HG02642 (cell line): ENCODE measurements at regions not wholly inside any gene's neighbourhood (a gene's known extent, or its start where the extent isn't known, plus 50 kb on each side); places are given as distances from the start of the nearest gene placed in this dataset.
A peak's percentile ranks its signal among the peaks of the same experiment; 100 is the strongest.

Source experiments
- ATAC-seq: cut with Tn5 transposase; IDR thresholded peaks from one replicate; pipeline ENCODE4 v1.9.1; 2021; ENCODE audit warnings: mild to moderate bottlenecking; ENCODE audit not compliant: unreplicated experiment, poor library complexity

GRCh38 chr18:25962919-25963318 lies 127.5 kb downstream of the SS18 start:
- no peak for ATAC-seq

GRCh38 chr18:25962176-25962575 lies 128.2 kb downstream of the SS18 start:
- no peak for ATAC-seq

- ATAC-seq: no peak
These were observed 133.4 kb downstream of the SS18 start for GRCh38 chr18:25957017-25957416.

GRCh38 chr18:25953111-25953510 lies 137.3 kb downstream of the SS18 start:
- no peak for ATAC-seq

GRCh38 chr18:25950321-25950720 lies 140.1 kb downstream of the SS18 start:
- ATAC-seq: no peak

- no peak for ATAC-seq
These were observed 143.9 kb downstream of the SS18 start for GRCh38 chr18:25946540-25946939.

GRCh38 chr18:25935356-25935755 lies 155.1 kb downstream of the SS18 start:
- no peak for ATAC-seq

GRCh38 chr18:25931126-25931525 lies 159.3 kb downstream of the SS18 start:
- ATAC-seq: no peak

GRCh38 chr18:25929787-25930186 lies 160.6 kb downstream of the SS18 start:
- ATAC-seq: no peak

- no peak for ATAC-seq
These were observed 162.6 kb downstream of the SS18 start for GRCh38 chr18:25927830-25928229.

- ATAC-seq: no peak
These were observed 167.2 kb downstream of the SS18 start for GRCh38 chr18:25923193-25923592.

- peak; percentile 82 for ATAC-seq
These were observed 168.6 kb downstream of the SS18 start for GRCh38 chr18:25921677-25922421.

- no peak for ATAC-seq
These were observed 174.5 kb downstream of the SS18 start for GRCh38 chr18:25915907-25916306.

GRCh38 chr18:25898965-25899364 lies 191.4 kb downstream of the SS18 start:
- no peak for ATAC-seq

- no peak for ATAC-seq
These were observed 193.5 kb downstream of the SS18 start for GRCh38 chr18:25896956-25897355.

GRCh38 chr18:25896178-25896780 lies 194.1 kb downstream of the SS18 start:
- ATAC-seq: peak; percentile 72

GRCh38 chr18:25895518-25895917 lies 194.9 kb downstream of the SS18 start:
- ATAC-seq: peak; percentile 42

- no peak for ATAC-seq
These were observed 204.1 kb downstream of the SS18 start for GRCh38 chr18:25886283-25886682.

GRCh38 chr18:25883091-25883490 lies 207.3 kb downstream of the SS18 start:
- ATAC-seq: no peak

GRCh38 chr18:25881149-25881548 lies 209.3 kb downstream of the SS18 start:
- ATAC-seq: no peak

GRCh38 chr18:25880441-25880840 lies 210.0 kb downstream of the SS18 start:
- ATAC-seq: no peak

- ATAC-seq: no peak
These were observed 214.0 kb downstream of the SS18 start for GRCh38 chr18:25876330-25876948.
